GM12878 (cell line): ENCODE measurements at regions not wholly inside any gene's neighbourhood (a gene's known extent, or its start where the extent isn't known, plus 50 kb on each side); places are given as distances from the start of the nearest gene placed in this dataset.

Experiments used
- ATAC-seq: fragments of 200-7000 bp; cut with Tn5 transposase; 3 replicates; pipeline ENCODE4 v1.9.1; 2020; ENCODE audit warnings: mild to moderate bottlenecking, moderate library complexity
- BruUV-seq: library from RNA; stranded (reverse); fragments of 400-500 nt; replicated peaks from 2 replicates; lab custom pipeline; 2021; lab: Mats Ljungman, UMichigan
- CTCF ChIA-PET: fragments of 300-600 bp; sonication (Branson Sonifier 250); formaldehyde crosslinking; extraction: SDS; loops from one replicate; lab custom pipeline; 2021; ENCODE audit warnings: inconsistent platforms; lab: Yijun Ruan, JAX
- POLR2A ChIA-PET: fragments of 350-600 bp; formaldehyde crosslinking; extraction: SDS; loops from one replicate; lab custom pipeline; 2021; ENCODE audit warnings: inconsistent platforms; lab: Charles Lee
- RAD21 ChIA-PET: fragments of 300-600 bp; sonication (Branson Sonifier 250); formaldehyde crosslinking; loops from one replicate; lab custom pipeline; 2023; ENCODE audit warnings: antibody characterized with exemption; ENCODE audit not compliant: unreplicated experiment; lab: Charles Lee
- SMC1A ChIA-PET: fragments of 300-600 bp; sonication (Branson Sonifier 250); formaldehyde crosslinking; loops from one replicate; lab custom pipeline; 2023; ENCODE audit not compliant: unreplicated experiment, uncharacterized antibody; lab: Charles Lee
- DNase-seq: peaks from one replicate; pipeline ENCODE4 v3.0.0-alpha.2; 2011; ENCODE audit warnings: low read depth, low spot score
- FAIRE-seq: peaks from 3 replicates; lab custom pipeline; 2011; peaks lifted over from hg19 to GRCh38; lab: Jason Lieb, UNC
- H2AFZ ChIP-seq: 2 replicates; pipeline ENCODE4 v1.6.0; 2011; ENCODE audit warnings: low read depth, low read length, control low read depth; ENCODE audit not compliant: control insufficient read depth
- H3K27ac ChIP-seq: 2 replicates; pipeline ENCODE4 v1.5.1; 2011; ENCODE audit warnings: control low read depth; ENCODE audit not compliant: control insufficient read depth, insufficient read depth
- H3K27me3 ChIP-seq, 2 experiments: replicated peaks in 1 of 2; 2 replicates each; pipeline versions ENCODE4 v1.6.0 to v1.6.1; 2011; ENCODE audit warnings: low read length in 1 of 2; ENCODE audit not compliant: control insufficient read depth in 2 of 2, insufficient read depth in 2 of 2
- H3K36me3 ChIP-seq, 2 experiments: 2 replicates each; pipeline ENCODE4 v1.5.1; 2011; ENCODE audit warnings: low read length in 1 of 2; ENCODE audit not compliant: control insufficient read depth in 2 of 2, insufficient read depth in 2 of 2
- H3K4me1 ChIP-seq: 2 replicates; pipeline ENCODE4 v1.6.1; 2011; ENCODE audit warnings: mild to moderate bottlenecking, low read length, moderate library complexity, mixed read lengths; ENCODE audit not compliant: control insufficient read depth, insufficient read depth
- H3K4me2 ChIP-seq: 2 replicates; pipeline ENCODE4 v1.6.0; 2011; ENCODE audit warnings: control low read depth; ENCODE audit not compliant: control insufficient read depth, insufficient read depth
- H3K4me3 ChIP-seq: fragments of 200-600 bp; sonication (generic); 2 replicates; pipeline ENCODE4 v1.5.1; 2016
- H3K79me2 ChIP-seq: 2 replicates; pipeline ENCODE4 v1.6.0; 2011; ENCODE audit warnings: low read length; ENCODE audit not compliant: control insufficient read depth, insufficient read depth
- H3K9ac ChIP-seq: 2 replicates; pipeline ENCODE4 v1.8.0; 2011; ENCODE audit warnings: low read length, control low read depth, mixed read lengths; ENCODE audit not compliant: control insufficient read depth, insufficient read depth
- H3K9me3 ChIP-seq: replicated peaks from 3 replicates; pipeline ENCODE4 v1.5.1; 2011; ENCODE audit warnings: mild to moderate bottlenecking, low read length; ENCODE audit not compliant: control insufficient read depth, insufficient read depth
- H4K20me1 ChIP-seq: 2 replicates; pipeline ENCODE4 v1.6.0; 2011; ENCODE audit not compliant: control insufficient read depth, insufficient read depth
- BHLHE40 ChIP-seq, 2 experiments: fragments of 450-650 bp in 1 of 2; IDR thresholded peaks; 2 replicates each; pipeline ENCODE4 v1.6.1; 2011 to 2017; ENCODE audit warnings: low read depth in 2 of 2, borderline replicate concordance in 1 of 2, improper control_type of control experiment in 1 of 2, low read length in 1 of 2, mild to moderate bottlenecking in 1 of 2
- FOXK2 ChIP-seq: fragments of 450-650 bp; IDR thresholded peaks from 2 replicates; pipeline ENCODE4 v1.6.1; 2017; ENCODE audit warnings: mild to moderate bottlenecking, moderate library complexity
- JUNB ChIP-seq: IDR thresholded peaks from 2 replicates; pipeline ENCODE4 v1.6.1; 2016; ENCODE audit warnings: antibody characterized with exemption, mild to moderate bottlenecking
- KDM1A ChIP-seq: fragments of 200-600 bp; sonication (generic); IDR thresholded peaks from 2 replicates; pipeline ENCODE4 v1.6.1; 2016; ENCODE audit warnings: borderline replicate concordance
- POU2F2 ChIP-seq: IDR thresholded peaks from 3 replicates; pipeline ENCODE4 v1.6.1; 2011; ENCODE audit warnings: low read depth, mild to moderate bottlenecking, low read length, borderline replicate concordance
- STAT1 ChIP-seq: fragments of 450-650 bp; conservative IDR thresholded peaks from 2 replicates; pipeline ENCODE4 v1.6.1; 2014; ENCODE audit warnings: antibody characterized with exemption, mild to moderate bottlenecking
- STAT3 ChIP-seq: IDR thresholded peaks from 2 replicates; pipeline ENCODE4 v1.6.1; 2011; ENCODE audit warnings: low read depth, low read length, improper control_type of control experiment
- WRNIP1 ChIP-seq: IDR thresholded peaks from 2 replicates; pipeline ENCODE4 v1.6.1; 2011; ENCODE audit warnings: low read depth, low read length, improper control_type of control experiment, borderline replicate concordance
- in situ Hi-C: fragments of 300-500 bp; cut with MboI; formaldehyde crosslinking; loops from 9 replicates; pipeline ENCODE4 v1.14.3; 2018; ENCODE audit warnings: mixed read lengths
- intact Hi-C: fragments of 100-400 bp; cut with micrococcal nuclease; formaldehyde crosslinking; loops from one replicate; pipeline ENCODE4 v1.14.2; 2022; ENCODE audit not compliant: unreplicated experiment
- TF ChIP-seq, protein P1 (sequence below): fragments of 450-650 bp; IDR thresholded peaks from 2 replicates; pipeline ENCODE4 v1.6.1; 2018; ENCODE audit warnings: mild to moderate bottlenecking, low read depth, moderate library complexity; ENCODE audit not compliant: partially characterized antibody
- TF ChIP-seq, protein P2 (sequence below): fragments of 450-650 bp; IDR thresholded peaks from 2 replicates; pipeline ENCODE4 v1.6.1; 2016; ENCODE audit warnings: mild to moderate bottlenecking

DNA sequence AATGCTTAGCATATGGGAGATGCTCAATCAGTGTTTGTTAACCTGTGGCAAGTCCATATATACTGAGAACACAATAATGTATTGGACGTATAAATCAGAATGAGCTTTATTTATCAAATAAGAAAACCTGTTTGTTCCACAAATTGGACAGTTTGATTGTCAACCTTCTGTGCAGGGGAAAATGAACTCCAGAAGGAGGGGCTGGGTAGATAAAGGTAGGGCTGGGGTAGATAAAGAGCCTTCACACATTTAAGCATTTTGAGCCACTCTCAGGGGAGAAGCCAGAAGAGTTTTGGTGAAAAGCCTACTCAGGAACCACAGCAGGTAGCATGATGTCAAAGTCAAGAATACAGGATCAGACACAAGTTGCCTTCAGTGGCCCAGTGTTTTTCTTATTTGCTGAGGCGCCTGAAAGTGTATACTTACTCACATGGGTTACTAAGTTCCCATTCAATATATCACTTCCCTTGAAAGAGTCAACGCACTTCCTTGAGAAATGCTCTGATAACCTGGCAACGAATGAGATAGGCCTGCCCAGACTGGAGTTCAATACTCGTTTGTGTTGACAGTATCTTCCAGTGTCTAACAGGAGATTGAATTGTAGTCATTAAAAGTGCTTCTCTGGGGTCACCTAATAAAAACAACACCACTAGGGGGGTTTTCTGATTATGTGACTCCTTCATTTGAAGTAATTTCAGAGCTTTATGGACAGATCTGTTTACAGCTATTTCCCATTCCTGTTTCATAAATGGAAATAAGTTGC lies 263.9 kb upstream of the CITED2 start (continued):
- TF ChIP-seq, protein P1, sequence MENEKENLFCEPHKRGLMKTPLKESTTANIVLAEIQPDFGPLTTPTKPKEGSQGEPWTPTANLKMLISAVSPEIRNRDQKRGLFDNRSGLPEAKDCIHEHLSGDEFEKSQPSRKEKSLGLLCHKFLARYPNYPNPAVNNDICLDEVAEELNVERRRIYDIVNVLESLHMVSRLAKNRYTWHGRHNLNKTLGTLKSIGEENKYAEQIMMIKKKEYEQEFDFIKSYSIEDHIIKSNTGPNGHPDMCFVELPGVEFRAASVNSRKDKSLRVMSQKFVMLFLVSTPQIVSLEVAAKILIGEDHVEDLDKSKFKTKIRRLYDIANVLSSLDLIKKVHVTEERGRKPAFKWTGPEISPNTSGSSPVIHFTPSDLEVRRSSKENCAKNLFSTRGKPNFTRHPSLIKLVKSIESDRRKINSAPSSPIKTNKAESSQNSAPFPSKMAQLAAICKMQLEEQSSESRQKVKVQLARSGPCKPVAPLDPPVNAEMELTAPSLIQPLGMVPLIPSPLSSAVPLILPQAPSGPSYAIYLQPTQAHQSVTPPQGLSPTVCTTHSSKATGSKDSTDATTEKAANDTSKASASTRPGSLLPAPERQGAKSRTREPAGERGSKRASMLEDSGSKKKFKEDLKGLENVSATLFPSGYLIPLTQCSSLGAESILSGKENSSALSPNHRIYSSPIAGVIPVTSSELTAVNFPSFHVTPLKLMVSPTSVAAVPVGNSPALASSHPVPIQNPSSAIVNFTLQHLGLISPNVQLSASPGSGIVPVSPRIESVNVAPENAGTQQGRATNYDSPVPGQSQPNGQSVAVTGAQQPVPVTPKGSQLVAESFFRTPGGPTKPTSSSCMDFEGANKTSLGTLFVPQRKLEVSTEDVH, result no peak
- TF ChIP-seq STAT1, result no peak

DNA sequence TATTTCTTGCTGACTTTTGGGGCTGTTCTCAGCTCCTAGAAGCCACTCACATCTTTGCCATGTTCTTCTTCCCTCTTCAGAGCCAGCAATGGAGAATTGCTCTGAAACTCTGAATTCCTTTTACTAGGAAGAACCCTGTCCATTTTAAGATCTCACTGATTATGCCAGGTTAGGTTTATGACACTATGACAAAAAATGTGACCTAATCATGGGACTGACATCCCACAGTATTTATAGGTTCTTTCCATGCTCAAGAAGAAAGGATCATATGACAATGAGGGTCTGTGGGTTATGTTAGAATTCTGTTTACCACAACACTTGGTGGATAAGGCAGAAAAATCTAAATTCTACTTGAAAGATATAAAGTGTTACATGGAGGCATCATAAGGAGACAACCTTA lies 263.3 kb upstream of the CITED2 start:
- Histone ChIP-seq H3K4me2 (no peak overlapping the region), H2AFZ (no peak overlapping the region), H4K20me1 (no peaks in the 10 kb centered on the region), H3K4me1 (peaks cover 4% of the 10 kb centered on the region; the same call in 1 of the 2 replicates), H3K9me3 (no peaks in the 10 kb centered on the region), H3K79me2 (no peaks in the 10 kb centered on the region), H3K36me3 (no peaks in the 10 kb centered on the region), H3K27me3 (no peaks in the 10 kb centered on the region), H3K27ac (no peak overlapping the region), H3K9ac (no peak overlapping the region), H3K4me3 (no peak overlapping the region)
- POLR2A ChIA-PET, result no interaction called here
- no TSS peak for BruUV-seq
- intact Hi-C loops (no loop called here), in situ Hi-C loops (no loop called here)
- FAIRE-seq (no peak), DNase-seq (no peak), ATAC-seq (no peak)
- SMC1A ChIA-PET, result interaction anchor here (1.5 kb wide), 1 partner anchor 13 kb away, joined by 5 read pairs; no protein-coding TSS in a partner anchor
- TF ChIP-seq BHLHE40 (IDR thresholded peaks at IDR 0.05; ENCODE audit: borderline replicate concordance in 1 of 2, low read depth in 2 of 2, low read length in 1 of 2) (no peak), FOXK2 (no peak), JUNB (no peak), WRNIP1 (no peak), STAT3 (no peak), KDM1A (no peak), POU2F2 (no peak)
- TF ChIP-seq, protein P2, sequence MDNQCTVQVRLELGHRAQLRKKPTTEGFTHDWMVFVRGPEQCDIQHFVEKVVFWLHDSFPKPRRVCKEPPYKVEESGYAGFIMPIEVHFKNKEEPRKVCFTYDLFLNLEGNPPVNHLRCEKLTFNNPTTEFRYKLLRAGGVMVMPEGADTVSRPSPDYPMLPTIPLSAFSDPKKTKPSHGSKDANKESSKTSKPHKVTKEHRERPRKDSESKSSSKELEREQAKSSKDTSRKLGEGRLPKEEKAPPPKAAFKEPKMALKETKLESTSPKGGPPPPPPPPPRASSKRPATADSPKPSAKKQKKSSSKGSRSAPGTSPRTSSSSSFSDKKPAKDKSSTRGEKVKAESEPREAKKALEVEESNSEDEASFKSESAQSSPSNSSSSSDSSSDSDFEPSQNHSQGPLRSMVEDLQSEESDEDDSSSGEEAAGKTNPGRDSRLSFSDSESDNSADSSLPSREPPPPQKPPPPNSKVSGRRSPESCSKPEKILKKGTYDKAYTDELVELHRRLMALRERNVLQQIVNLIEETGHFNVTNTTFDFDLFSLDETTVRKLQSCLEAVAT, result no peak
- CTCF ChIA-PET, result no interaction called here
- RAD21 ChIA-PET, result no interaction called here
